ENCODE measurements at regions not wholly inside any gene's neighbourhood (a gene's known extent, or its start where the extent isn't known, plus 50 kb on each side); places are given as distances from the start of the nearest gene placed in this dataset.

DNA sequence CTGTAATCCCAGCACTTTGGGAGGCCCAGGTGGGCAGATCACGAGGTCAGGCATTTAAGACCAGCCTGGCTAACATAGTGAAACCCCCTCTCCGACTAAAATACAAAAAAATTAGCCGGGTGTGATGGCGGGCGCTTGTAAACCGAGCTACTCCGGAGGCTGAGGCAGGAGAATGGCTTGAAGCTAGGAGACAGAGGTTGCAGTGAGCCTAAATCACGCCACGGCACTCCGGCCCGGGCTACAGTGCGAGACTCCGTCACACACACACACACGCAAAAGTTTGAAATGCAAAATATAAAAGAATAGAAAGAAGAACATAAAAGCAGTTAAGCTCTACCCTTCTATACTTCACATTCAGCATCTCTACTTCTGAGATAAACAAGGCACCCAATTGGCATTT, 1165.9 kb upstream of the CNTN5 start:
- TF ChIP-seq POLR2A (IDR thresholded peaks at IDR 0.05; ENCODE audit: extremely low read depth, insufficient read length) (no peak), MYC (IDR thresholded peaks at IDR 0.05; ENCODE audit: low read depth, low read length) (no peak), CTCF (IDR thresholded peaks at IDR 0.05; ENCODE audit: low read depth, low read length) (no peak), MAX (IDR thresholded peaks at IDR 0.05; ENCODE audit: low read depth, low read length) (no peak)
- no peak overlapping the region for H3K4me3 ChIP-seq (ENCODE audit: low read depth, low read length)
- DNase-seq (ENCODE audit: low read depth), result no peak

GRCh38 chr11:97856666-97857065, 1164.1 kb upstream of the CNTN5 start:
- DNase-seq (ENCODE audit: low read depth), result no peak
- TF ChIP-seq MAX (IDR thresholded peaks at IDR 0.05; ENCODE audit: low read depth, low read length) (no peak), MYC (IDR thresholded peaks at IDR 0.05; ENCODE audit: low read depth, low read length) (no peak), CTCF (IDR thresholded peaks at IDR 0.05; ENCODE audit: low read depth, low read length) (no peak), POLR2A (IDR thresholded peaks at IDR 0.05; ENCODE audit: extremely low read depth, insufficient read length) (no peak)
- H3K4me3 ChIP-seq (ENCODE audit: low read depth, low read length), result no peak overlapping the region

- no peak for TF ChIP-seq POLR2A (IDR thresholded peaks at IDR 0.05; ENCODE audit: extremely low read depth, insufficient read length)
- no peak for TF ChIP-seq CTCF (IDR thresholded peaks at IDR 0.05; ENCODE audit: low read depth, low read length)
- TF ChIP-seq MAX (IDR thresholded peaks at IDR 0.05; ENCODE audit: low read depth, low read length), result no peak
- TF ChIP-seq MYC (IDR thresholded peaks at IDR 0.05; ENCODE audit: low read depth, low read length), result no peak
- DNase-seq (ENCODE audit: low read depth), result no peak
- no peak overlapping the region for H3K4me3 ChIP-seq (ENCODE audit: low read depth, low read length)
Measured at GRCh38 chr11:97860237-97860636, 1160.5 kb upstream of the CNTN5 start.

DNA sequence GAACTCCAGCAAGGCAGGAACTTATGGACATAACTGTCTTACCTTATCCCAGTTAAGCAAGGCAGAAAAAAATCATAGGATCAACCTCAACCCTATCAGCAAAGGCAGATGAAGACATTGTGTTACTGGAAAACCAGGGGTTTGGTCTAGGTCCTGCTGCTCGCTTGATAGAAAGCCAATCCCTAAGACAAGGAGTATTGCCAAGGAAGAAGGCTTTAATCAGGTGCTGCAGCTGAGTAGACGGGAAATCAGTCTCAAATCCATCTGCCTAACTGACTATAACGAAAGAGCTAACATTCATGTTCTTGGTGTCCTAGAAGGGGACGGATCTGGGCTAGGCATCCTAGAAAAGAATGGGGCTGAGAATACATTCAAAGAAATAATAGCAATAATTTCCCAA, 1158.7 kb upstream of the CNTN5 start:
- no peak for TF ChIP-seq POLR2A (IDR thresholded peaks at IDR 0.05; ENCODE audit: extremely low read depth, insufficient read length)
- H3K4me3 ChIP-seq (ENCODE audit: low read depth, low read length), result no peak overlapping the region

GRCh38 chr11:97865424-97866012, 1155.2 kb upstream of the CNTN5 start:
- DNase-seq (ENCODE audit: low read depth), result no peak
- H3K4me3 ChIP-seq (ENCODE audit: low read depth, low read length), result no peak overlapping the region
- TF ChIP-seq POLR2A (IDR thresholded peaks at IDR 0.05; ENCODE audit: extremely low read depth, insufficient read length) (no peak), MAX (IDR thresholded peaks at IDR 0.05; ENCODE audit: low read depth, low read length) (no peak), MYC (IDR thresholded peaks at IDR 0.05; ENCODE audit: low read depth, low read length) (no peak), CTCF (IDR thresholded peaks at IDR 0.05; ENCODE audit: low read depth, low read length) (no peak)

More for the DNA sequence above, 1158.7 kb upstream of the CNTN5 start:
- DNase-seq (ENCODE audit: low read depth), result no peak

GRCh38 chr11:97871816-97872215, 1148.9 kb upstream of the CNTN5 start:
- TF ChIP-seq POLR2A (IDR thresholded peaks at IDR 0.05; ENCODE audit: extremely low read depth, insufficient read length) (no peak), MYC (IDR thresholded peaks at IDR 0.05; ENCODE audit: low read depth, low read length) (no peak), MAX (IDR thresholded peaks at IDR 0.05; ENCODE audit: low read depth, low read length) (no peak), CTCF (IDR thresholded peaks at IDR 0.05; ENCODE audit: low read depth, low read length) (no peak)
- H3K4me3 ChIP-seq (ENCODE audit: low read depth, low read length), result no peak overlapping the region
- no peak for DNase-seq (ENCODE audit: low read depth)

Measured in NB4 (cell line).